ENCODE measurements at regions not wholly inside any gene's neighbourhood (a gene's known extent, or its start where the extent isn't known, plus 50 kb on each side); places are given as distances from the start of the nearest gene placed in this dataset.
A peak's percentile ranks its signal among the peaks of the same experiment; 100 is the strongest.

- intact Hi-C loops (cut with DNase I, micrococcal nuclease), result loop anchor here in 1 of 2 experiments (5.0 kb wide), 1 partner anchor 1409 kb away; no protein-coding TSS in a partner anchor
- POLR2A ChIA-PET, result no interaction called here
- no peaks in the 10 kb centered on the region for H3K36me3 ChIP-seq (ENCODE audit: insufficient read depth, low read length)
- Mint-ChIP-seq H3K4me1 (ENCODE audit: low read depth) (peaks cover 16% of the 10 kb centered on the region), H3K9me3 (no peaks in the 10 kb centered on the region), H3K27ac (no peak overlapping the region), H3K27me3 (no peaks in the 10 kb centered on the region), H3K4me3 (no peak overlapping the region), H3K36me3 (ENCODE audit: low read depth) (no peaks in the 10 kb centered on the region)
- H3K4me1 ChIP-seq (ENCODE audit: insufficient read depth, low read length), result peaks cover 5% of the 10 kb centered on the region
- no peak for TF ChIP-seq CTCF (IDR thresholded peaks at IDR 0.05)
- H3K27me3 ChIP-seq (ENCODE audit: control insufficient read depth in 1 of 2, insufficient read depth in 2 of 2, low read length in 2 of 2), result no peaks in the 10 kb centered on the region
- ATAC-seq (ENCODE audit: poor library complexity) (no peak), DNase-seq (no peak)
- no peak overlapping the region for H3K27ac ChIP-seq (ENCODE audit: low read depth in 1 of 2, low read length in 2 of 2)
- no peaks in the 10 kb centered on the region for H3K9me3 ChIP-seq (ENCODE audit: control insufficient read depth in 1 of 2, insufficient read depth in 1 of 2, low read length in 2 of 2)
- CTCF ChIA-PET, result no interaction called here
- no peak overlapping the region for H3K4me3 ChIP-seq (ENCODE audit: low read length)
Measured at GRCh38 chr10:9291081-9291480, 1236.6 kb downstream of the GATA3 start.

- no peak for DNase-seq
- intact Hi-C loops (cut with DNase I, micrococcal nuclease), result loop anchor here in 1 of 2 experiments (5.0 kb wide), 1 partner anchor 1412 kb away; no protein-coding TSS in a partner anchor
- Mint-ChIP-seq H3K4me1 (ENCODE audit: low read depth) (peaks cover 16% of the 10 kb centered on the region), H3K27me3 (no peaks in the 10 kb centered on the region), H3K4me3 (no peak overlapping the region), H3K9me3 (no peaks in the 10 kb centered on the region), H3K27ac (no peak overlapping the region), H3K36me3 (ENCODE audit: low read depth) (no peaks in the 10 kb centered on the region)
- ATAC-seq (ENCODE audit: poor library complexity), result no peak
- H3K36me3 ChIP-seq (ENCODE audit: insufficient read depth, low read length), result no peaks in the 10 kb centered on the region
- no peaks in the 10 kb centered on the region for H3K27me3 ChIP-seq (ENCODE audit: control insufficient read depth in 1 of 2, insufficient read depth in 2 of 2, low read length in 2 of 2)
- H3K4me3 ChIP-seq (ENCODE audit: low read length), result no peak overlapping the region
- ChIA-PET POLR2A (interaction anchor here (0.9 kb wide), 1 partner anchor 1810 kb away, joined by 3 read pairs; no protein-coding TSS in a partner anchor), CTCF (no interaction called here)
- H3K9me3 ChIP-seq (ENCODE audit: control insufficient read depth in 1 of 2, insufficient read depth in 1 of 2, low read length in 2 of 2), result no peaks in the 10 kb centered on the region
- TF ChIP-seq CTCF (IDR thresholded peaks at IDR 0.05), result no peak
- H3K27ac ChIP-seq (ENCODE audit: low read depth in 1 of 2, low read length in 2 of 2), result no peak overlapping the region
- H3K4me1 ChIP-seq (ENCODE audit: insufficient read depth, low read length), result peaks cover 5% of the 10 kb centered on the region
Measured at GRCh38 chr10:9294132-9294663, 1239.7 kb downstream of the GATA3 start.

GRCh38 chr10:9294865-9295264 is 1240.4 kb downstream of the GATA3 start:
- Mint-ChIP-seq H3K27me3 (no peaks in the 10 kb centered on the region), H3K4me1 (ENCODE audit: low read depth) (peaks cover 16% of the 10 kb centered on the region), H3K9me3 (no peaks in the 10 kb centered on the region), H3K36me3 (ENCODE audit: low read depth) (no peaks in the 10 kb centered on the region), H3K27ac (no peak overlapping the region), H3K4me3 (no peak overlapping the region)
- Histone ChIP-seq H3K9me3 (ENCODE audit: control insufficient read depth in 1 of 2, insufficient read depth in 1 of 2, low read length in 2 of 2) (no peaks in the 10 kb centered on the region), H3K4me1 (ENCODE audit: insufficient read depth, low read length) (peaks cover 5% of the 10 kb centered on the region), H3K36me3 (ENCODE audit: insufficient read depth, low read length) (no peaks in the 10 kb centered on the region), H3K27me3 (ENCODE audit: control insufficient read depth in 1 of 2, insufficient read depth in 2 of 2, low read length in 2 of 2) (no peaks in the 10 kb centered on the region), H3K4me3 (ENCODE audit: low read length) (no peak overlapping the region), H3K27ac (ENCODE audit: low read depth in 1 of 2, low read length in 2 of 2) (no peak overlapping the region)
- intact Hi-C loops (cut with DNase I, micrococcal nuclease), result loop anchor here in 1 of 2 experiments (5.0 kb wide), 1 partner anchor 1413 kb away; no protein-coding TSS in a partner anchor
- DNase-seq (peak in 1 of 14 experiments; percentile 19), ATAC-seq (ENCODE audit: poor library complexity) (no peak)
- ChIA-PET CTCF (no interaction called here), POLR2A (interaction anchor here (0.9 kb wide), 1 partner anchor 1811 kb away, joined by 3 read pairs; no protein-coding TSS in a partner anchor)
- TF ChIP-seq CTCF (IDR thresholded peaks at IDR 0.05), result no peak

Measured in CD4-positive, alpha-beta T cell (primary cell).